PC-3 (cell line): ENCODE measurements at regions not wholly inside any gene's neighbourhood (a gene's known extent, or its start where the extent isn't known, plus 50 kb on each side); places are given as distances from the start of the nearest gene placed in this dataset.
A peak's percentile ranks its signal among the peaks of the same experiment; 100 is the strongest.

ENCODE experiments used
- ATAC-seq: fragments of 200-7000 bp; cut with Tn5 transposase; 2 replicates; pipeline ENCODE4 v1.9.1; 2020; ENCODE audit warnings: mild to moderate bottlenecking, moderate library complexity
- BruUV-seq: library from RNA; stranded (reverse); fragments of 400-500 nt; replicated peaks from 2 replicates; lab custom pipeline; 2021; lab: Mats Ljungman, UMichigan
- CTCF ChIA-PET: fragments of 300-600 bp; sonication (Branson Sonifier 250); formaldehyde crosslinking; loops from one replicate; lab custom pipeline; 2022; ENCODE audit warnings: antibody characterized with exemption; lab: Charles Lee
- POLR2A ChIA-PET: fragments of 300-600 bp; sonication (Branson Sonifier 250); formaldehyde crosslinking; loops from one replicate; lab custom pipeline; 2022; ENCODE audit warnings: antibody characterized with exemption; ENCODE audit not compliant: unreplicated experiment; lab: Charles Lee
- DNase-seq: peaks from one replicate; pipeline ENCODE4 v3.0.0-alpha.2; 2015
- H2AFZ ChIP-seq: fragments of 300-600 bp; sonication (generic); 2 replicates; pipeline ENCODE4 v1.6.0; 2016; ENCODE audit warnings: antibody characterized with exemption, low read length
- H3F3A ChIP-seq: fragments of 300-600 bp; sonication (generic); one replicate; pipeline ENCODE4 v1.6.0; 2017; ENCODE audit warnings: antibody characterized with exemption, low read length, control low read depth, mild to moderate bottlenecking; ENCODE audit not compliant: unreplicated experiment
- H3K27ac ChIP-seq: fragments of 300-600 bp; sonication (generic); 2 replicates; pipeline ENCODE4 v1.5.1; 2016; ENCODE audit warnings: mild to moderate bottlenecking, low read length
- H3K27me3 ChIP-seq: fragments of 300-600 bp; sonication (generic); 2 replicates; pipeline ENCODE4 v1.6.1; 2016; ENCODE audit warnings: low read length, mixed read lengths
- H3K36me3 ChIP-seq: fragments of 300-600 bp; sonication (generic); 2 replicates; pipeline ENCODE4 v1.6.1; 2016; ENCODE audit warnings: low read depth, mixed run types, low read length, mixed read lengths
- H3K4me1 ChIP-seq: fragments of 300-600 bp; sonication (generic); 2 replicates; pipeline ENCODE4 v1.5.1; 2016; ENCODE audit warnings: low read length; ENCODE audit not compliant: insufficient read depth
- H3K4me2 ChIP-seq: fragments of 300-600 bp; sonication (generic); 2 replicates; pipeline ENCODE4 v1.6.0; 2016; ENCODE audit warnings: low read length
- H3K4me3 ChIP-seq: fragments of 300-600 bp; sonication (generic); 2 replicates; pipeline ENCODE4 v1.5.1; 2016; ENCODE audit warnings: mild to moderate bottlenecking, low read length, mixed read lengths
- H3K79me2 ChIP-seq: fragments of 300-600 bp; sonication (generic); 2 replicates; pipeline ENCODE4 v1.6.1; 2017; ENCODE audit warnings: low read length, mixed read lengths
- H3K9ac ChIP-seq: fragments of 300-600 bp; sonication (generic); 2 replicates; pipeline ENCODE4 v1.6.0; 2016; ENCODE audit warnings: mild to moderate bottlenecking, low read length
- H3K9me2 ChIP-seq: fragments of 300-600 bp; sonication (generic); replicated peaks from 2 replicates; pipeline ENCODE4 v1.6.1; 2016; ENCODE audit warnings: mixed run types, low read length, mixed read lengths
- H3K9me3 ChIP-seq: fragments of 300-600 bp; sonication (generic); 2 replicates; pipeline ENCODE4 v1.6.1; 2016; ENCODE audit warnings: low read length, mixed read lengths
- H4K20me1 ChIP-seq: fragments of 300-600 bp; sonication (generic); 2 replicates; pipeline ENCODE4 v1.6.1; 2016; ENCODE audit warnings: low read length, mixed read lengths
- EZH2 ChIP-seq: fragments of 300-600 bp; sonication (generic); IDR thresholded peaks from one replicate; pipeline ENCODE4 v1.6.1; 2017; ENCODE audit warnings: antibody characterized with exemption, mild to moderate bottlenecking, low read length; ENCODE audit not compliant: unreplicated experiment
- EZH2phosphoT487 ChIP-seq: fragments of 300-600 bp; sonication (generic); IDR thresholded peaks from 2 replicates; pipeline ENCODE4 v1.6.1; 2018; ENCODE audit warnings: mild to moderate bottlenecking, antibody characterized with exemption, low read length, borderline replicate concordance
- intact Hi-C: fragments of 100-400 bp; cut with micrococcal nuclease; formaldehyde crosslinking; loops from 2 replicates; pipeline ENCODE4 v1.9.0; 2023
- TF ChIP-seq, protein P1 (sequence below): fragments of 300-600 bp; sonication (generic); conservative IDR thresholded peaks from 2 replicates; pipeline ENCODE4 v1.5.1; 2017; ENCODE audit warnings: antibody characterized with exemption, low read depth, mild to moderate bottlenecking, low read length

DNA sequence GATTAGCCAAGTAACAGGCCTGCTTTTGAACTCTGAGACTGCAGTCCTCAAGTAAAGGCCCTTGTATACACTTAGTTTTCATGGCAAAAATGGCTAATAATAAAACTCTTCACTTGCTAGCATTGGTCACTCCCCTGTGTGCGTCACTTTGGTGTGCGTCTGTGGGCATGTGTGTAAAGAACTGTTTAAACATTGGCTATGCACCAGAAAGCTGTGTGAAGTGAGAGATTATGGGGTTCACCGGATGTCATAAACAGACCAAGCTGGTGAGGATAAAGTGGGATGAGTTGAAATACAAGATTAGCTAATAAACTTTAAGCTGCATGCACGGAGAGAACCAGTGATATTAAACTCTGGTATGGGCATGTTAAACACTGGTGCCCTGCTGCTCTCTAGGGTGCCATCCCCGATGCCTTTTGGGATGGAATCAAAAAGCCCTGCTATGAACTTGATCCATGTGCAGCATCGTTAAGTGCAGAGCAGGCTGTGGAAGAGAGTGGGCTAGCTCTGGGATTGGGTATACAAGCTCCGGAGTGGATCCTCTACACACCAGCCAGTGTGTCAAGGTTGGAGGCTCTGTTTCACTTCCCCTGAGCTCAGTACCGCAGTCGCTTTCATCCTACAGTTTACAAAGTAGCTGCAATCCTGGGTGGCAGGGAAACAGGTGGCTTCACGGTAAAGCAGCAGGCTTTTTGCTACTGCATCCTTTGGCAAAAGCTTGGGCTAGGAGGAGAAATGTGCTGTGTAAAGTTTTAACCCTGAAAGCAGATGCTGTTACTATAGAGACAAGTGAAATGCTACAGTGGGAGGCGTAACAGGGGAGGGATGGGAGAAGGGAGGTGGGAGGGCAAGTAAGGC, 108.3 kb upstream of the SLC4A4 start:
- no peaks in the 10 kb centered on the region for H3K9me2 ChIP-seq
- ChIA-PET POLR2A (interaction anchor here (0.6 kb wide), 2 partner anchors 14 to 44 kb away, joined by 15 to 18 read pairs; no protein-coding TSS in a partner anchor), CTCF (interaction anchor here (0.6 to 0.7 kb wide), 4 partner anchors 10 to 315 kb away, joined by 3 to 9 read pairs (median 3); no protein-coding TSS in a partner anchor)
- DNase-seq (no peak), ATAC-seq (peak; percentile 37; the same call in 1 of the 2 replicates)
- H3K9me3 ChIP-seq: no peaks in the 10 kb centered on the region
- H3K4me1 ChIP-seq: peaks cover 6% of the 10 kb centered on the region; the same call in 1 of the 2 replicates
- no peaks in the 10 kb centered on the region for H3K27me3 ChIP-seq
- intact Hi-C loops: no loop called here
- H3K36me3 ChIP-seq: no peaks in the 10 kb centered on the region
- H3K4me3 ChIP-seq: no peak overlapping the region
- BruUV-seq: no TSS peak
- no peak overlapping the region for H3K4me2 ChIP-seq
- no peak overlapping the region for H3K9ac ChIP-seq
- no peaks in the 10 kb centered on the region for H4K20me1 ChIP-seq
- no peaks in the 10 kb centered on the region for H3F3A ChIP-seq
- no peaks in the 10 kb centered on the region for H3K79me2 ChIP-seq
- no peak for TF ChIP-seq EZH2phosphoT487
- no peak overlapping the region for H3K27ac ChIP-seq
- no peak overlapping the region for H2AFZ ChIP-seq

DNA sequence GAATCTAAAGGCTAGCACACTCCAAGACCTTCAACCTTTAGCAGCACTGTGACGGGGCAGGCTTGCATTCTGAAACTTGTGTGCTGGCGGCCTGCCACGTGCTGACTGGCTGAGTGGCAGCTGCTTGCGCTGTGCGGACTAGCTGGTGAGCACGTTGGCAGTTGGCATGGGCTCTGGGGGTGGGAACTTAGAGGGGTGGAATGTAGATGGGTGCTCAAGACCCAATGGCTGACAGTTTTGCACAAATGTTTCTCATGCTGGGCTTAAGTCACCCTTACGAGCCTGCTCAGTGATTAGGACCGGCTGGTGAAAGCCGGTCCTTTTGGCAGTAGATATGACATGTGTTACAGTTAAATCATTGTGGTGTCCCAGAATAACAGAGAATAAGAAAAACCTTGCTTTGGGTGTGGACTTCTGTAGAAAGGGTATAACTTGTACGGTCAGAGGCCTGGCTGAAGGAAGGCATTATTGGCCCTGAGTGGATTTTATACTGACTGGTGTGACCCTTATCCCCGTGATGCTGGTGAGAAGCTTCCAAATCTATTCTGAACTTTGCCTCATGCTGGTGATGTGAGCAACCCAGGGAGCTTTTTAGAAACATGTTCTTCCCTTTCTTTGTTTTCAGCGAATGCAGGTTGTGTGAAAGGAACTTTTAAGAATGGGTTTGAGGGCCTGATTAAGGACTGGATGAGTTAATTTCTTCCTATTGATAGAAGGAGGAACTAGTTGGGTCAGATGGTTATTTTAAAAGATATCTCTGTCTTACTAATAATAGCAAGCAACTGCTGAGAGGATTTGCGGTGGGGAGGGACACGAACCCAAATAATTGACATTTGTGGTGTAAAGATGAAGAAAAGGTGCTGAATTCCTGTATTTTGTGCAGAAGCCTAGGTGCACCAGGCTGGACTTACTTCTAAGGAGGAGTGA, 107.4 kb upstream of the SLC4A4 start:
- TF ChIP-seq EZH2 (no peak), EZH2phosphoT487 (no peak)
- TF ChIP-seq, protein P1, sequence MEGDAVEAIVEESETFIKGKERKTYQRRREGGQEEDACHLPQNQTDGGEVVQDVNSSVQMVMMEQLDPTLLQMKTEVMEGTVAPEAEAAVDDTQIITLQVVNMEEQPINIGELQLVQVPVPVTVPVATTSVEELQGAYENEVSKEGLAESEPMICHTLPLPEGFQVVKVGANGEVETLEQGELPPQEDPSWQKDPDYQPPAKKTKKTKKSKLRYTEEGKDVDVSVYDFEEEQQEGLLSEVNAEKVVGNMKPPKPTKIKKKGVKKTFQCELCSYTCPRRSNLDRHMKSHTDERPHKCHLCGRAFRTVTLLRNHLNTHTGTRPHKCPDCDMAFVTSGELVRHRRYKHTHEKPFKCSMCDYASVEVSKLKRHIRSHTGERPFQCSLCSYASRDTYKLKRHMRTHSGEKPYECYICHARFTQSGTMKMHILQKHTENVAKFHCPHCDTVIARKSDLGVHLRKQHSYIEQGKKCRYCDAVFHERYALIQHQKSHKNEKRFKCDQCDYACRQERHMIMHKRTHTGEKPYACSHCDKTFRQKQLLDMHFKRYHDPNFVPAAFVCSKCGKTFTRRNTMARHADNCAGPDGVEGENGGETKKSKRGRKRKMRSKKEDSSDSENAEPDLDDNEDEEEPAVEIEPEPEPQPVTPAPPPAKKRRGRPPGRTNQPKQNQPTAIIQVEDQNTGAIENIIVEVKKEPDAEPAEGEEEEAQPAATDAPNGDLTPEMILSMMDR: no peak
- Histone ChIP-seq H3K9me3 (no peaks in the 10 kb centered on the region), H3K36me3 (no peaks in the 10 kb centered on the region), H3K4me1 (peaks cover 6% of the 10 kb centered on the region; the same call in 1 of the 2 replicates), H3K9ac (no peak overlapping the region), H3K4me3 (no peak overlapping the region), H3K4me2 (no peak overlapping the region), H3K27me3 (no peaks in the 10 kb centered on the region), H3K9me2 (no peaks in the 10 kb centered on the region), H3F3A (no peaks in the 10 kb centered on the region), H2AFZ (no peak overlapping the region), H3K79me2 (no peaks in the 10 kb centered on the region), H4K20me1 (no peaks in the 10 kb centered on the region), H3K27ac (no peak overlapping the region)
- no TSS peak for BruUV-seq
- DNase-seq (no peak), ATAC-seq (no peak)
- intact Hi-C loops: no loop called here
- POLR2A ChIA-PET: interaction anchor here (0.5 kb wide), 1 partner anchor 540 kb away, joined by 23 read pairs; no protein-coding TSS in a partner anchor
- CTCF ChIA-PET: no interaction called here

DNA sequence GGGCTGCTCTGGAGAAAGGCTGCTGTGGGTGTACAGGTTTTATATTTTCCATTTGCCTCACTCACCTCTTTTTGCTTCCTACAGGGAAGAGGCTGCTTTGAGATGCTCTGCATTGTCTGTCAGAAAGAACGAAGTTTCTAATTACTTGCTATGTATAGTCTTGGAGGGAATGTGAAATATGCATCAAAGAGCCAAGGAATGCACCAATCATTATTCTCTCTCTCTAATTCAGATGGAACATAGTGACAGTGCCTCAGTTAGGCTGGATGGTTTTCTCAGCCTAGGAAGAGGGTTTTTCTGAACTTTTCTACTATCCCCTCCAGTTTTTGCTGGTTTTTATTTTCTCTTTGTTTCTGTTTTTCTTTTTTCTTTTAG, 106.8 kb upstream of the SLC4A4 start:
- Histone ChIP-seq H3K27ac (no peak overlapping the region), H3F3A (no peaks in the 10 kb centered on the region), H3K9me3 (no peaks in the 10 kb centered on the region), H3K9me2 (no peaks in the 10 kb centered on the region), H3K4me1 (peaks cover 6% of the 10 kb centered on the region; the same call in 1 of the 2 replicates), H3K4me3 (no peak overlapping the region), H2AFZ (no peak overlapping the region), H3K27me3 (no peaks in the 10 kb centered on the region), H3K4me2 (no peak overlapping the region), H3K36me3 (no peaks in the 10 kb centered on the region), H3K79me2 (no peaks in the 10 kb centered on the region), H3K9ac (no peak overlapping the region), H4K20me1 (no peaks in the 10 kb centered on the region)
- intact Hi-C loops: no loop called here
- DNase-seq: no peak
- ATAC-seq: no peak
- BruUV-seq: no TSS peak
- ChIA-PET CTCF (no interaction called here), POLR2A (no interaction called here)
- TF ChIP-seq EZH2: no peak
- no peak for TF ChIP-seq EZH2phosphoT487
- TF ChIP-seq, protein P1: no peak
